NCI-H82 treated with DMSO at 0.1 percent for 48 hours (cell line): ENCODE measurements at regions not wholly inside any gene's neighbourhood (a gene's known extent, or its start where the extent isn't known, plus 50 kb on each side); places are given as distances from the start of the nearest gene placed in this dataset.

Experiments used
- DNase-seq: peaks from one replicate; lab custom pipeline; 2025; ENCODE audit not compliant: unreplicated experiment; lab: John Stamatoyannopoulos, UW

DNA sequence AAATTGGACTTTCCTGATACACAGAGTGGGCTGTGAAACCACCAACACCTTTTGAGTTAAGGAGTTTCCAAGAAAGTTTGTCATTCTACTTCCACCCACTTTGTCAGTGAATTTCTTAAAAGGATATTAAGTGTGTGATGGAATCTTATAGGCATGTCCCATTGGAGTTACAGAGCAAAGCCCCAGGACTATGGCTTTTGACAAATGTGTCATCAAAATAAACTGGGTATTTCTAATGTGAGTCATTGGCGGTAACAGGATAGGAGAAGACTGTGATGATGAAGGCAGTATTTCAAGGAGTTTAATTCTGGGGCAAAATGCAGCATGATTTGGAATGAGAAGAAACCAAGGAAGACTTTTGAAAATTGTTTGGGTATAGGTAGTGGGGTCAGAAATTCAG is 1013.8 kb upstream of the EEF2KMT start:
- DNase-seq, result no peak

- no peak for DNase-seq
Observed at GRCh38 chr16:6110346-6110745, 1012.8 kb upstream of the EEF2KMT start.

- no peak for DNase-seq
Observed at GRCh38 chr16:6106061-6106460, 1008.5 kb upstream of the EEF2KMT start.

DNA sequence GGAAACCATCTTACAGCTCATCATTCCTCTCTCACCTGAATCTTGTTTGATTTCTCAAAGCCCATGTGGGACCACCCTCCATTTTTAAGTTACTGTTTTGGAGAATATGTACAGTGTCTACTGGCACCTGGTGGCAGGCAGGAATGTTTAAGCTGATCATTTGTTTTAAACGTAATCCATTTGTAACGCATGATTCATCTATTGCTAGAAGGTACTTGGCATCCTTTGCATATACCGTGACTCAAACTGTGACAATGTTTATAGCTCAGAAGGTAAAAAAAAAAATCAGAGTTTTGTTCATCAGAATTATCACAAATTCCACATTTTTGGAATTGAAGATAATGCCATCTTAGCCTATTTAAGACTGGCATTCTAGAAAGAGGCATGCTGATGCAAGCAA is 1007.5 kb upstream of the EEF2KMT start:
- DNase-seq, result no peak

- no peak for DNase-seq
Observed at GRCh38 chr16:6104428-6104827, 1006.8 kb upstream of the EEF2KMT start.

DNA sequence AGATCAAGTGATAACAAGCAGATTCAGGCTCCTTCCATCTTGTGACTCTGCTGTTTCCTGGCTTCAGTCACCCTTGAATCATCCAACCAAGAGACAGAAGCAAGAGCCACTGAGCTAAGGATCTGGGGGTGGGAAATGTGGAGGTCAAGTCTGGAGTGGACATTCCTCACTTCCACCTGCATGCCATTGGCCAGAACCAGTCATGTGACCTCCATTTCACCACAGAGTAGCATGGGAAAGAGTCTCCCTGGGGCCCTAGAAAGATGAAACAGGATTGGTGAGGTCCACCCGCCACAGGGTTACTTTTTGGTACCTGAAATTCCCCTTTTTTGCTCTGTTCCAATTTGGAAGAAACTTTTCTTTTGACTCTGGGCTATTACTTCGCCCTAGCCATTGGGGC is 1006.0 kb upstream of the EEF2KMT start:
- DNase-seq, result no peak

DNA sequence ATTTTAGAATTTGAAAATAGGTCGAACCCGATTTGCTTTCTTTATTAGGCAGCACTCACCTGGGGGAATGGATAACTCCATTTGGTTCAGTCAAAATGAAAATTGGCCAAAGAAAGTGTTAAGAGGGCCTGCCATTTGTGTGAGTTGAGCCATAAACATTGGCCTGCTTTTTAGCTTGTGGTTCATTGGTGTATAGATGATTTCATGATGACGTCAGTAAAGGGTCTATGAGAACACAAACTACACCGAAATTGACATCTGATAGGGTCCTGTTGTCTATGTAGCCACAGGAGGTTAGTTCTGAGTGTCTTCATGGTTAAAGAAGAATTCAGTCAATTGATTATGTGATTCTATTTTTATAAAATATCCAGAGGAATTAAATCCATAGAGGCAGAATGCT is 1001.5 kb upstream of the EEF2KMT start:
- DNase-seq, result no peak

- DNase-seq, result no peak
Observed at GRCh38 chr16:6096931-6097670, 999.5 kb upstream of the EEF2KMT start.

DNA sequence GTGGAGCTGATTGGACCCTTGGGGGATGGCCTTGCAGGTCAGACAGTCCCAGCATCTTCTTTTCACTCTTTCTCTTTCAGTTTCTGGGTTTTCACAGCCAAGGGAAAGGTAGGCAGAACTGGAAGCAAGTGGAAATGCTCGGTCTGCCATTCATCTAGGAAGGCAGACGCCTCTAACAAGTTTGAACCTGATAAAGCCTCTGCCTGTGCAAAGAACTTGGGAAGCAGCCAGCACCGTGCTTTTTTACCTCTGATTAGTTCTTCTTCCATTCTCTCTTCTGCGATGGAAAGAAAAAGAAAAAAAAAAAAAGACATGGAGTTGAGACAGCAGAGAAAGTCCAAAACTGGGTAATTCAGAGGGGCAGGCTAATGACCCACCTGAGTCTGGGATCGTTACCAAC is 997.8 kb upstream of the EEF2KMT start:
- no peak for DNase-seq

GRCh38 chr16:6091021-6091420 is 993.4 kb upstream of the EEF2KMT start:
- no peak for DNase-seq

DNA sequence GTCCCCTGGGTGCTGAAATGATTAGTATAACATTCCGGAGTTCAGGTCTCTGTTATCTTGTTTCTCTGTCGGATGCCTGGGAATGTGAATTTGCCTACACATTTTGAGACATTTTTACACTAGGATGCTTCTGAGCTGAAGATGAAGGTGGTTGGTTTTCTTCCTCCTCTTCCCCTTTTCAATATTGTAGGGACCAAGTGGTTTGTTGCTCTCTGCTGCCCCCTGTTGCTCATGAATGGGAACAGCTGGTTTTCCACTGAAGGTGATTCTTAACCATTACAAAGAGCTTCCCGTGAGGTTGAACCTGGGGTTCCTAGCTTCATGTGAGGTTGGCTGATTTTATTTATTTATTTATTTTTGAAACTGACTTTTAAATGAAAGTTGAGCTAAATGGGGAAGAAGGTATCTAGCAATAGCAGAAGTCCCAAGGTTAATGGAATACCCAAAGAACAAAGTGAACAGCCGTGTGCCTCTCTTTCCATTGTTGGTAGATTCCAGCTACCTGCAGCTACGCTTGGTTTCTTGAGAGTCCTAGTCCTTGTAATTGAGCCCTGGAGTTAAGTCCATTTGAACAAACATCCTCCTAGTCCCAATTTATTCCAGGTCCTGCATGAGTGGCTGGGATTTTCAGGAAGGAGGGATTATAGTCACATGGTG is 983.9 kb upstream of the EEF2KMT start:
- peak; percentile 25 for DNase-seq

GRCh38 chr16:6076631-6077030 is 979.0 kb upstream of the EEF2KMT start:
- DNase-seq, result no peak

DNA sequence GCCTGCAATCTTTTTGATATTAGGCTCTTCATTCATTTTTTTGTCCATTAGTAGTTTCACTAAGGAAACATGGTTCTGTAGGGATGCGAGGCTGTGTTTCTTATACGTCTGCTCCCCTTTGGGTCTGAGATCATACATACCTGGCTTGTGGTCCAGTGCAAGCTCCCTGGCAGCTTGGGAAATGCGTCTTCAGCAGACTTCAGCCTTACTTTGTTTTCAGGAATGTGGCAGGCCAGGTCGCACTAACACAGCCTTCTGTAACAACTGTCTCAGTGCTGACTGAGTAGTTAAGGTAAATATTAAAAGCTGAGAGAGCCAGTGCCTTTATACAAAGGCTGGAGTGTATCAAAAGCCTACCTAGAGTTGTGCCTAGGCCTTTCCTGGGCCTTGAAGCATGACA is 970.5 kb upstream of the EEF2KMT start:
- no peak for DNase-seq

DNA sequence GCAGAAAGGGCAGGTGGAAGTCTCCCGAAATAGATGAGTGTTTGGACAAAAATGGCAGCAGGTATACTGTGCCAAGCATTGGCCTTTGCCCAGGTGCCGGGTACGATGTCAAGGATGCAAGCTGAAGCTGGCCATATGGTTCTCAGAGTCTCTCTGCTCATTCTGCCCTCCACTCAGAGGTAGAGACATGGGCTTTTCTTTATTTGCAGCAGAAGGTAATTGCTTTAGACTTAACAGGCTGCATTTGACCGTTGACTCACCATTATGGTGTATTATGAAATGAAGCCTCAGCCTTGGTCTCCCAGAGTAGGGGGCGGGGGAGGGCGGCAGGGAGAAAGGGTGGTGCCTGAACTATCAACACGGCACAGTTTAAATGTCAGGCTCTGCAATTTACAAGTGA is 969.1 kb upstream of the EEF2KMT start:
- peak; percentile 27 for DNase-seq

GRCh38 chr16:6063526-6063925 is 965.9 kb upstream of the EEF2KMT start:
- no peak for DNase-seq

DNA sequence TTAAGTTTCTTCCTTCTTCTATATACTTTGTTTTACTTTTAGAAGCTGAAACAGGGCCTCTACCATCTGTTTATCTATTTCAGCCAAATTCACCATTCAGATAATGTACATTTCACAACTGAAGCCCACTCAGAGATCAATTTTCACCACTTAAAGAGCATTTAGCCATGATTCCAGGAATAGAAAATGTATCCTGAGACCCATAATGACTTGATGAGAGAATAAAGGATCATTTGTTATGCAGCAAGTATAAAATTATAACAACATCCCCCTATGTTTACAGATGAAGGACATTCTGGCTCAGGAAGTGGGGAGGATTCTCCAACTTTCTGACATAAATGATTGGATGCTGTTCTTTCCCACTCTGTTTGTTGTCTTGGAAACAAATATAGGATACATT is 962.1 kb upstream of the EEF2KMT start:
- DNase-seq, result no peak

GRCh38 chr16:6057821-6058220 is 960.2 kb upstream of the EEF2KMT start:
- no peak for DNase-seq

- DNase-seq, result no peak
Observed at GRCh38 chr16:6048017-6048416, 950.4 kb upstream of the EEF2KMT start.

GRCh38 chr16:6047325-6047724 is 949.7 kb upstream of the EEF2KMT start:
- DNase-seq, result no peak

GRCh38 chr16:6038941-6039645 is 941.5 kb upstream of the EEF2KMT start:
- DNase-seq, result no peak

DNA sequence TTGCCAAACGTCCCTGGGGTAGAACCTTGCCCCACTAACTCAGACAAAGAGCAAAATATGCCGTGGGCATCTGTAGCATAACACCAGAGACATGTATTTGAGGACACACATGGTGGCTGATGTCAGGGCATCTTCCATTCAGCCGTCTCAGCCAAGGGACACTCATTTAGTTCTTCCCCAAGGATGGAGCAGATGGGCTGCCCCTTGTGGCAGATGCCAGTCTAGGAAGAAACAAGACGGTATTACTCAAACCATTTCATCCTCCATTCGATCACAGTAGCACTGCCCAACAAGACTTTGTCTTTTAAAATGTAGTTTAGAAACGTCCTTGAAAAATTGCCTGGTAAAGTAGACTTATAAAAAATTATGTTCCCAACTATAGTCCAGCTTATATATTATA is 937.6 kb upstream of the EEF2KMT start:
- no peak for DNase-seq

DNA sequence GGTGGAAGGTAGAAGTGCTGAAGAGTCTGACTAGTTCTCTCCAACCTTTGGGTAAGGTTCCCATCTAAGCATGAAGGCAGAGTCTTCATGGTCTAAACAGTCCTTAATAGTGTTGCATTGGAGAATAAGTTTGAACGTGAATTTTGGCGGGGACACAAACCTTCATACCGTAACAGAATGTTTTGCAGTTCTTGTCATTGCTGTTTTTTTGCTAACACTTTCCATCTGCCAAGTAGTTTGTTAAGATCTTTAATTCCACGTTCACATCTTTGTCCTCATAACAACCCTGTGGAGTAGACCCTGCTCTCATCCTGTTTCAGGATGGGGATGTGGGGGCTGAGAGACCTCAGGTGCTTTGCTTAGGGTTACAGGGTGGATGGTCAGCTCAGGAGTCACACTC is 936.9 kb upstream of the EEF2KMT start:
- DNase-seq, result no peak
